ENCODE measurements at regions not wholly inside any gene's neighbourhood (a gene's known extent, or its start where the extent isn't known, plus 50 kb on each side); places are given as distances from the start of the nearest gene placed in this dataset.
"Not testable (repeated sequence)": the region's sequence is repeated elsewhere in the genome, so short reads cannot be mapped to it uniquely, and the experiment has no call there.

- TF ChIP-seq, protein P1, sequence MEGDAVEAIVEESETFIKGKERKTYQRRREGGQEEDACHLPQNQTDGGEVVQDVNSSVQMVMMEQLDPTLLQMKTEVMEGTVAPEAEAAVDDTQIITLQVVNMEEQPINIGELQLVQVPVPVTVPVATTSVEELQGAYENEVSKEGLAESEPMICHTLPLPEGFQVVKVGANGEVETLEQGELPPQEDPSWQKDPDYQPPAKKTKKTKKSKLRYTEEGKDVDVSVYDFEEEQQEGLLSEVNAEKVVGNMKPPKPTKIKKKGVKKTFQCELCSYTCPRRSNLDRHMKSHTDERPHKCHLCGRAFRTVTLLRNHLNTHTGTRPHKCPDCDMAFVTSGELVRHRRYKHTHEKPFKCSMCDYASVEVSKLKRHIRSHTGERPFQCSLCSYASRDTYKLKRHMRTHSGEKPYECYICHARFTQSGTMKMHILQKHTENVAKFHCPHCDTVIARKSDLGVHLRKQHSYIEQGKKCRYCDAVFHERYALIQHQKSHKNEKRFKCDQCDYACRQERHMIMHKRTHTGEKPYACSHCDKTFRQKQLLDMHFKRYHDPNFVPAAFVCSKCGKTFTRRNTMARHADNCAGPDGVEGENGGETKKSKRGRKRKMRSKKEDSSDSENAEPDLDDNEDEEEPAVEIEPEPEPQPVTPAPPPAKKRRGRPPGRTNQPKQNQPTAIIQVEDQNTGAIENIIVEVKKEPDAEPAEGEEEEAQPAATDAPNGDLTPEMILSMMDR (IDR thresholded peaks at IDR 0.05) = not testable (repeated sequence)
- not testable (repeated sequence) for TF ChIP-seq POLR2A (IDR thresholded peaks at IDR 0.05)
Observed at GRCh38 chr9:64466052-64466599, 818.9 kb downstream of the FOXD4L5 start.

Data from vagina (tissue), 2 donors.